Kidney (tissue), 13 donors: ENCODE measurements at regions not wholly inside any gene's neighbourhood (a gene's known extent, or its start where the extent isn't known, plus 50 kb on each side); places are given as distances from the start of the nearest gene placed in this dataset.
"Not testable (repeated sequence)": the region's sequence is repeated elsewhere in the genome, so short reads cannot be mapped to it uniquely, and the experiment has no call there.

Experiments
- DNase-seq, 5 donors: peaks; one replicate each; pipeline ENCODE4 v3.0.0-alpha.2; 2013 to 2020
- FAIRE-seq: peaks from 2 replicates; lab custom pipeline; 2012; peaks lifted over from hg19 to GRCh38; lab: Jason Lieb, UNC
- H3K27ac ChIP-seq, 2 donors: one replicate each; pipeline ENCODE4 v1.7.0; 2013; ENCODE audit warnings: low read depth in 2 of 2, low read length in 2 of 2, inconsistent platforms in 1 of 2
- H3K27me3 ChIP-seq: one replicate; pipeline ENCODE4 v1.7.1; 2013; ENCODE audit warnings: low read length, inconsistent platforms; ENCODE audit not compliant: control insufficient read depth, insufficient read depth
- H3K36me3 ChIP-seq, 3 donors: one replicate each; pipeline versions ENCODE4 v1.7.0 to v1.7.1; 2013; ENCODE audit warnings: low read length in 3 of 3, control low read depth in 1 of 3, inconsistent platforms in 1 of 3; ENCODE audit not compliant: insufficient read depth in 3 of 3, control insufficient read depth in 2 of 3
- H3K4me1 ChIP-seq, 3 donors: one replicate each; pipeline versions ENCODE4 v1.7.0 to v1.7.1; 2013; ENCODE audit warnings: low read length in 3 of 3, inconsistent platforms in 1 of 3, low read depth in 1 of 3; ENCODE audit not compliant: control insufficient read depth in 2 of 3, insufficient read depth in 2 of 3
- H3K4me3 ChIP-seq, 3 donors: one replicate each; pipeline versions ENCODE4 v1.7.0 to v1.8.1; 2013; ENCODE audit warnings: low read length in 3 of 3, control low read depth in 1 of 3, inconsistent platforms in 1 of 3
- H3K9ac ChIP-seq, 3 donors: one replicate each; pipeline versions ENCODE4 v1.7.0 to v1.7.1; 2013; ENCODE audit warnings: low read length in 3 of 3, control low read depth in 1 of 3, inconsistent platforms in 1 of 3
- H3K9me3 ChIP-seq, 3 donors: one replicate each; pipeline versions ENCODE4 v1.7.0 to v1.7.1; 2013; ENCODE audit warnings: low read length in 3 of 3, control low read depth in 1 of 3, inconsistent platforms in 1 of 3; ENCODE audit not compliant: control insufficient read depth in 2 of 3, insufficient read depth in 1 of 3
- CTCF ChIP-seq: IDR thresholded peaks from 3 replicates; pipeline ENCODE4 v1.5.1; 2012; ENCODE audit warnings: mild to moderate bottlenecking, moderate library complexity, borderline replicate concordance; ENCODE audit not compliant: insufficient read depth; ENCODE audit errors: extremely low read depth
- intact Hi-C: fragments of 100-400 bp; cut with DNase I; formaldehyde crosslinking; loops from one replicate; pipeline ENCODE4 v1.11.1; 2022
- donor health status: control.
- donor health status: control.
- donor health status: control.
- donor health status: control.
- donor health status: control.
- donor health status: DM: yes; HTN: yes; CAD: no.
- donor health status: Normal renal cell carcinoma (clear cell type).

- TF ChIP-seq CTCF, result no peak
- H3K9ac ChIP-seq, result no peak overlapping the region
- no peaks in the 10 kb centered on the region for H3K9me3 ChIP-seq
- no peak overlapping the region for H3K4me3 ChIP-seq
- intact Hi-C loops, result no loop called here
- no peaks in the 10 kb centered on the region for H3K36me3 ChIP-seq
- no peak overlapping the region for H3K27ac ChIP-seq
- no peak for FAIRE-seq
- H3K27me3 ChIP-seq, result no peaks in the 10 kb centered on the region
- no peaks in the 10 kb centered on the region for H3K4me1 ChIP-seq
- DNase-seq, result no peak
These were observed 78.6 kb downstream of the EXTL2 start for GRCh38 chr1:100816049-100816448.

GRCh38 chr1:100820195-100820594, 74.4 kb downstream of the EXTL2 start:
- intact Hi-C loops, H3K4me1 ChIP-seq, H3K36me3 ChIP-seq, DNase-seq, H3K9ac ChIP-seq, FAIRE-seq, H3K9me3 ChIP-seq, H3K4me3 ChIP-seq, H3K27me3 ChIP-seq, H3K27ac ChIP-seq: not testable (repeated sequence)

GRCh38 chr1:100821919-100822318, 72.7 kb downstream of the EXTL2 start:
- H3K9me3 ChIP-seq, H3K27me3 ChIP-seq, FAIRE-seq, H3K4me1 ChIP-seq, intact Hi-C loops, H3K27ac ChIP-seq, DNase-seq, H3K36me3 ChIP-seq, H3K4me3 ChIP-seq, H3K9ac ChIP-seq: not testable (repeated sequence)
